ENCODE measurements at regions not wholly inside any gene's neighbourhood (a gene's known extent, or its start where the extent isn't known, plus 50 kb on each side); places are given as distances from the start of the nearest gene placed in this dataset.

GRCh38 chr2:61671561-61672315, 133.6 kb upstream of the XPO1 start:
- TF ChIP-seq POLR2A (IDR thresholded peaks at IDR 0.05; ENCODE audit: low read depth, low read length) (no peak), POLR2AphosphoS5 (IDR thresholded peaks at IDR 0.05; ENCODE audit: low read depth, low read length) (no peak)
